Stimulated activated naive CD8-positive, alpha-beta T cell treated with anti-CD3 and anti-CD28 coated beads, Interleukin-15, amount 100 ng/mL, for 72 hours (primary cell): ENCODE measurements at regions not wholly inside any gene's neighbourhood (a gene's known extent, or its start where the extent isn't known, plus 50 kb on each side); places are given as distances from the start of the nearest gene placed in this dataset.

Experiments used
- ATAC-seq: fragments of 150-1000 bp; cut with Tn5 transposase; 2 replicates; pipeline ENCODE4 v1.10.0; 2021; ENCODE audit warnings: mild to moderate bottlenecking, moderate library complexity
- DNase-seq, 2 donors: peaks; one replicate each; pipeline ENCODE4 v3.0.0; 2021 to 2022
- H3K27ac Mint-ChIP-seq, 2 donors: one replicate each; pipeline ENCODE4 v1.8.0; 2022; ENCODE audit warnings: mild to moderate bottlenecking in 2 of 2, mixed read lengths in 2 of 2, moderate library complexity in 2 of 2
- H3K27me3 Mint-ChIP-seq: one replicate; pipeline ENCODE4 v1.8.0; 2022; ENCODE audit warnings: mixed read lengths
- H3K4me1 Mint-ChIP-seq: one replicate; pipeline ENCODE4 v1.8.0; 2022; ENCODE audit warnings: mild to moderate bottlenecking, mixed read lengths
- H3K4me3 Mint-ChIP-seq, 2 donors: one replicate each; pipeline ENCODE4 v1.8.0; 2022; ENCODE audit warnings: mild to moderate bottlenecking in 2 of 2, mixed read lengths in 2 of 2, moderate library complexity in 1 of 2
- H3K9me3 Mint-ChIP-seq, 2 donors: one replicate each; pipeline ENCODE4 v1.8.0; 2022; ENCODE audit warnings: mixed read lengths in 2 of 2

GRCh38 chrY:15355321-15355720, 831.0 kb downstream of the NLGN4Y start:
- H3K4me3 Mint-ChIP-seq, result no peak overlapping the region
- H3K4me1 Mint-ChIP-seq, result peaks cover 5% of the 10 kb centered on the region
- ATAC-seq, result peak; percentile 86
- H3K27me3 Mint-ChIP-seq, result no peaks in the 10 kb centered on the region
- no peaks in the 10 kb centered on the region for H3K9me3 Mint-ChIP-seq
- H3K27ac Mint-ChIP-seq, result peak overlapping the region in 1 of 2 donors; percentile 70
- DNase-seq, result no peak

- no peaks in the 10 kb centered on the region for H3K27me3 Mint-ChIP-seq
- no peak for DNase-seq
- H3K27ac Mint-ChIP-seq, result no peak overlapping the region
- no peaks in the 10 kb centered on the region for H3K9me3 Mint-ChIP-seq
- ATAC-seq, result peak; percentile 53
- H3K4me3 Mint-ChIP-seq, result no peak overlapping the region
- peaks cover 3% of the 10 kb centered on the region for H3K4me1 Mint-ChIP-seq
Measured at GRCh38 chrY:15360471-15360870, 836.1 kb downstream of the NLGN4Y start.

DNA sequence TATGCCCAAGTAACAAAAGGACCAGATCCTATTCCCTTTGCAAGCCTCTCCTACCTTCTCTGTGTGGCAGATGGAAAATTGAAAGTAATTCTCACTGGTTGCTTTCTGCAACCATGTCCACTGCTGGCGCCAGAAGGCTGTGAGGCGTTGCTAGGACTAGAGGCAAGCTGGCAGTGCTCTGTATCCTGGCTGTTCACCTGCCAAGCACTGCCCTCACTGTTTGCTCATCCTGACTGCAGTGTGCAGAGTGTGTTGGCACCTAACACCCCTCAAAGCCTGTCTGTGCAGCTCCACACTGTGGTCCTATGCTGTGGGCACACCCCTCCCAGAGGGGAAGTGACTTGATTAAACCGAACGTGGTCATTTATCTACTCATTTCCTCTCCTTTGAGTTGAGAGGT, 840.7 kb downstream of the NLGN4Y start:
- no peak for DNase-seq
- no peaks in the 10 kb centered on the region for H3K4me1 Mint-ChIP-seq
- peaks cover 0 to 3% of the 10 kb centered on the region in 2 donors for H3K9me3 Mint-ChIP-seq
- H3K4me3 Mint-ChIP-seq, result no peak overlapping the region
- ATAC-seq, result no peak
- peaks cover 5% of the 10 kb centered on the region for H3K27me3 Mint-ChIP-seq
- no peak overlapping the region for H3K27ac Mint-ChIP-seq

GRCh38 chrY:15368786-15369185, 844.5 kb downstream of the NLGN4Y start:
- ATAC-seq, result no peak
- DNase-seq, result no peak
- Mint-ChIP-seq H3K27me3 (peaks cover 14% of the 10 kb centered on the region), H3K9me3 (peaks cover 0 to 5% of the 10 kb centered on the region in 2 donors), H3K4me1 (no peaks in the 10 kb centered on the region), H3K27ac (no peak overlapping the region), H3K4me3 (no peak overlapping the region)

DNA sequence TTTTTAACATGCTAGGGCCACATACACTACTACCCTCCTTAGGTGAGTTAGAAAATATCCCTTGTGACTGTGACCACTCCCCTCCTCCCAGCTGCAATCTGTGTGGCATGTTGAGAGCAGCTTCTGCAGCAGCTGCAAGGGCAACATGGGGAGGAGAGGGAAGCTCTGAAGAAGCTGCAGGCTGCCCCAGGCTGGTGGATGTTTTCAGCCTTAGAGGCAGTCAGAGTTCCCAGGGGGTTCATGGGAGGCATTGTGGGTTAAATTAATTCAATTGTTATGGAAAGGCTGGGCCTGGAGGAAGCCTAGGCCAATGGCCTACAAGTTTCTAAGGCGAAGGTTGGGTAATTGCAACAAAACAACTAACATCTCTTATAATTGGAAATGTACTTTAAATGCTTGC, 860.8 kb downstream of the NLGN4Y start:
- Mint-ChIP-seq H3K27ac (no peak overlapping the region), H3K4me1 (no peaks in the 10 kb centered on the region), H3K4me3 (no peak overlapping the region)

GRCh38 chrY:15397556-15398280, 873.4 kb downstream of the NLGN4Y start:
- Mint-ChIP-seq H3K27me3 (no peaks in the 10 kb centered on the region), H3K4me3 (no peak overlapping the region), H3K4me1 (no peaks in the 10 kb centered on the region), H3K9me3 (no peaks in the 10 kb centered on the region), H3K27ac (no peak overlapping the region)
- DNase-seq, result no peak
- ATAC-seq, result no peak

More for the DNA sequence above, 860.8 kb downstream of the NLGN4Y start:
- ATAC-seq, result no peak
- no peaks in the 10 kb centered on the region for H3K27me3 Mint-ChIP-seq
- H3K9me3 Mint-ChIP-seq, result no peaks in the 10 kb centered on the region
- DNase-seq, result no peak

- peaks cover 0 to 6% of the 10 kb centered on the region in 2 donors for H3K9me3 Mint-ChIP-seq
- no peak for ATAC-seq
- no peak overlapping the region for H3K27ac Mint-ChIP-seq
- no peak for DNase-seq
- no peaks in the 10 kb centered on the region for H3K4me1 Mint-ChIP-seq
- no peaks in the 10 kb centered on the region for H3K27me3 Mint-ChIP-seq
- no peak overlapping the region for H3K4me3 Mint-ChIP-seq
Measured at GRCh38 chrY:15402451-15402850, 878.1 kb downstream of the NLGN4Y start.

DNA sequence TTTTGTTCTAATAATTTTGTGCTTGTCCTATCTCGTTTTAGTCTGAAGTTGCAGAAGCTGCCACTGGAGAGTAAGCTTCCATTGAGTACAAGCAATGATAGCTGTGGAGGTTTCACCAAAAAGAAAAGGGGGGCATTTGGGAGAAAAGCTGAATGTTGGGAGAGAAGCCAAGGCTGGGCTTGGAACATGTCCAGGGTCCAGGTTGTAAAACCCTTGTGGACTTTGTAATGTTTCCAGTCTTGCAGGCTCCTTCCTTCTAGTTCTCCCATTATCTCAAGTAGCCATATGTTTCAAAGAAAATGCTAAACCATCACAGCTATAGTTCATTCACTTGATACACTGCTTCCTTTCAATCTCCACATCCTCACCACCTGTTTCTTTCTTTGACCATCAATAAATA, 880.2 kb downstream of the NLGN4Y start:
- Mint-ChIP-seq H3K4me1 (no peaks in the 10 kb centered on the region), H3K27me3 (peaks cover 5% of the 10 kb centered on the region), H3K4me3 (no peak overlapping the region), H3K27ac (peak overlapping the region in 1 of 2 donors; percentile 37), H3K9me3 (peaks cover 11 to 14% of the 10 kb centered on the region in 2 donors)
- no peak for ATAC-seq
- DNase-seq, result no peak

DNA sequence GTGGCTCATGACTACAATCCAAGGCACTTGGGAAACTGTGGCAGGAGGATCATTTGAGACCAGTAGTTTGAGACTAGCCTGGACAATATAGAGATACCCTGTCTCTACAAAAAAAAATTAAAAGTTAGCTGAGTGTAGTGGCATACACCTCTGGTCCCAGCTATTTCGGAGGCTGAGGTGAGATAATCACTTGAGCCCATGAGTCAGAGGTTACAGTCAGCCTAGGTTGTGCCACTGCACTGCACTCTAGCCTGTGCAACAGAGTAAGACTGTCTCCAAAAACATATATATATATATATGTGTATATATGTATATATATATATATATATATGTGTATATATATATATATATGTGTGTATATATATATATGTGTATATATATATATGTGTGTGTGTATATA, 890.8 kb downstream of the NLGN4Y start:
- Mint-ChIP-seq H3K27ac (no peak overlapping the region), H3K27me3 (no peaks in the 10 kb centered on the region), H3K4me3 (no peak overlapping the region), H3K9me3 (no peaks in the 10 kb centered on the region), H3K4me1 (no peaks in the 10 kb centered on the region)
- DNase-seq, result no peak
- no peak for ATAC-seq

GRCh38 chrY:15418613-15419012, 894.3 kb downstream of the NLGN4Y start:
- ATAC-seq (peak; percentile 76), DNase-seq (no peak)
- Mint-ChIP-seq H3K4me3 (no peak overlapping the region), H3K4me1 (peaks cover 2% of the 10 kb centered on the region), H3K27me3 (no peaks in the 10 kb centered on the region), H3K27ac (no peak overlapping the region), H3K9me3 (no peaks in the 10 kb centered on the region)

- peak; percentile 2 to 35 for DNase-seq
- Mint-ChIP-seq H3K27me3 (no peaks in the 10 kb centered on the region), H3K4me3 (peak overlapping the region; percentile 51 to 89), H3K9me3 (peaks cover 0 to 19% of the 10 kb centered on the region in 2 donors), H3K4me1 (peaks cover 16% of the 10 kb centered on the region), H3K27ac (peak overlapping the region; percentile 97)
- peak; percentile 91 for ATAC-seq
Measured at GRCh38 chrY:15424665-15425132, 900.4 kb downstream of the NLGN4Y start.

- Mint-ChIP-seq H3K27ac (peak overlapping the region in 1 of 2 donors; percentile 88), H3K4me3 (peak overlapping the region in 1 of 2 donors; percentile 57), H3K27me3 (no peaks in the 10 kb centered on the region), H3K9me3 (peaks cover 0 to 13% of the 10 kb centered on the region in 2 donors), H3K4me1 (peaks cover 14% of the 10 kb centered on the region)
- DNase-seq (no peak), ATAC-seq (no peak)
Measured at GRCh38 chrY:15440021-15440695, 915.8 kb downstream of the NLGN4Y start.

DNA sequence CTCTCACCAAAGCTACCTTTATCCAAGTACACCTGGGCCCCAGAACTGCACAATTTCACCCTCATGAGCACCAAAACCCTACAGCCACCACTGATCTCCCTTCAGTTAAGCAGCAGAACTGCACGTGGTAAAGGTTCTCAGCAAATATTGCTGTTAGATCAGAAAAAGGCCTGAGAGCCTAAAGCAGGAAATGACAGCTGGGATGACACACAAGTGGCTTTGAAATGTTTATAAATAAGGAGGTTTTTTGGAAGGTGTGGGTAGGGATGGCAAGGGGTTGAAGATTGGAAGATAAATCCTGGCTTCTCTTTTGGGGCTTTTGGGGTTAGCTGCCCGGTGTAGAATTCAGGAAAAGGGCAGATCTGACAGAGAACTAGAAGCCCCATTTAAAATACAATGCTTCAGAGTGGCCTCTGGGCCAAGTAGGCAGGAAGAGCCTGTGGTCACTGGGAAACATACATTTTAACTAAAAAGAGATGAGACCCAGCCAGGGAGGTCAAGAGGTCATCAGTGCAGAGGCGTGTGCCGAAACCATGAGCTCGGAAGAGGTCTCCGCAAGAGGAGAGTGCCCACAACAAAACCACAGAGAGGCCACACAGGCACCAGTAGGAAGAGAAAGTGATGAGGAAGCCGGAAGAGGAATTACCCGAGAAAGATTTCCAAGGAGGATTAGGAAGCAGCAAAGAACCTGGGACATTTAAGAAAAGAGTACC, 916.5 kb downstream of the NLGN4Y start:
- peak overlapping the region; percentile 5 to 57 for H3K4me3 Mint-ChIP-seq
- ATAC-seq (peak; percentile 75), DNase-seq (no peak)
- H3K27me3 Mint-ChIP-seq, result no peaks in the 10 kb centered on the region
- H3K9me3 Mint-ChIP-seq, result peaks cover 0 to 13% of the 10 kb centered on the region in 2 donors
- peak overlapping the region; percentile 50 to 88 for H3K27ac Mint-ChIP-seq
- peaks cover 14% of the 10 kb centered on the region for H3K4me1 Mint-ChIP-seq

DNA sequence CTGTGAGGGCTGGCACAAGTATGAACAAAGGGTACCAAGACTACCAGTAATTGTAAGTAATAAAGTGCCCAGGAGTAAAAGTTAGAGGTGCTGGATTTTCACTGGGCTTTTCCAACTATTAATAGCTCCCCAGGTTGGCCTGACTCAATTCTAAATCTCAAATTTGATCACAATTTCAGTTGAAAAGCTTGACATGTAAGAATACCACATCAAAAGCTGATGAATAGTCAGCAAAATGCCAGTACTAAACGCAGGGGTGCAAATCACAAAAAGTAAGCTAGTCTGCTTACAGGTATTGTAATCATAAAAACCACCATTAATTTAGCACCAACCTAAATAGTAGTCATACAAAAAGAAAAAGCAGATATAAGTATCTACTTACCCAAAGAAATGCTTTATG, 917.5 kb downstream of the NLGN4Y start:
- no peak overlapping the region for H3K4me3 Mint-ChIP-seq
- no peak for DNase-seq
- H3K27me3 Mint-ChIP-seq, result no peaks in the 10 kb centered on the region
- peak; percentile 61 for ATAC-seq
- H3K4me1 Mint-ChIP-seq, result peaks cover 14% of the 10 kb centered on the region
- peak overlapping the region in 1 of 2 donors; percentile 34 for H3K27ac Mint-ChIP-seq
- peaks cover 0 to 13% of the 10 kb centered on the region in 2 donors for H3K9me3 Mint-ChIP-seq

DNA sequence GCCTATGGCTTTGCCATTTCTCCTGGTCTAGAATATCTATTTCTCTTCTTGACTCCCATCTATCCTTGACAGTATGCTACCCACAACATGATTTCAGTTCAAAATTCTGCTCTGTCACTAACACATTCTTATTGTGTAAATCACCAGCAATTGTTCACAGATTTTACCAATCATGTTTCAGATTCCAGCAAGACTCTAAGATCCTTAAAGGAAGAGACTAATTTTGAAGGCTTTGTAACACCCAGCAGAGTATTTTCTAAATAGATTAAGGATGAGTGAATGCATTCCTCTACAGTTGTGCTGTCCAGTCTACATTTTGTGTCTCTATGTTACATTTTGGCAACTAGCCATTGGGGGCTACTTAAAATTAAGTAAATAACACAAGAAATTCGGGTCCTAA, 921.5 kb downstream of the NLGN4Y start:
- H3K27ac Mint-ChIP-seq, result no peak overlapping the region
- no peaks in the 10 kb centered on the region for H3K27me3 Mint-ChIP-seq
- peaks cover 6% of the 10 kb centered on the region for H3K4me1 Mint-ChIP-seq
- DNase-seq, result no peak
- H3K4me3 Mint-ChIP-seq, result no peak overlapping the region
- no peaks in the 10 kb centered on the region for H3K9me3 Mint-ChIP-seq
- no peak for ATAC-seq

DNA sequence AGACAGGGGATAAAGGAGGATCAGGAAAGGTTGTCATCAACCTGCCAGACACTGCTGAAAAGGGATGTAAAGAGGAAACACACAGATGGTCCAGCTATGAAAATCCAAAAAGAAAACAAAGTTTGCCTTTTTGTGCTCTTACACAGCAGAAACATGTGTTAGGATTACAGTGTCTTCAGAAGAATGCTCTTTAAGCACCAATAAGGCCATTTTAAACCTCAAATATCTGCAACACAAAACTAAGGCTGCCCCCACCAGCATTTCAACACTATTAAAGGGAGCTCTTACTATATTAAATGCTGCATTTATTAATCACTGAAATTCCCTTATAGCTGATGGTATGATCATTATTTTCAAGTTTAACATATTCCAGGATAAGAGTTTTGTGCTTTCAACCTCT, 922.5 kb downstream of the NLGN4Y start:
- Mint-ChIP-seq H3K9me3 (no peaks in the 10 kb centered on the region), H3K4me1 (no peaks in the 10 kb centered on the region), H3K27me3 (no peaks in the 10 kb centered on the region), H3K4me3 (no peak overlapping the region), H3K27ac (no peak overlapping the region)
- DNase-seq (no peak), ATAC-seq (no peak)
